ENCODE measurements at regions not wholly inside any gene's neighbourhood (a gene's known extent, or its start where the extent isn't known, plus 50 kb on each side); places are given as distances from the start of the nearest gene placed in this dataset.
A peak's percentile ranks its signal among the peaks of the same experiment; 100 is the strongest.

DNA sequence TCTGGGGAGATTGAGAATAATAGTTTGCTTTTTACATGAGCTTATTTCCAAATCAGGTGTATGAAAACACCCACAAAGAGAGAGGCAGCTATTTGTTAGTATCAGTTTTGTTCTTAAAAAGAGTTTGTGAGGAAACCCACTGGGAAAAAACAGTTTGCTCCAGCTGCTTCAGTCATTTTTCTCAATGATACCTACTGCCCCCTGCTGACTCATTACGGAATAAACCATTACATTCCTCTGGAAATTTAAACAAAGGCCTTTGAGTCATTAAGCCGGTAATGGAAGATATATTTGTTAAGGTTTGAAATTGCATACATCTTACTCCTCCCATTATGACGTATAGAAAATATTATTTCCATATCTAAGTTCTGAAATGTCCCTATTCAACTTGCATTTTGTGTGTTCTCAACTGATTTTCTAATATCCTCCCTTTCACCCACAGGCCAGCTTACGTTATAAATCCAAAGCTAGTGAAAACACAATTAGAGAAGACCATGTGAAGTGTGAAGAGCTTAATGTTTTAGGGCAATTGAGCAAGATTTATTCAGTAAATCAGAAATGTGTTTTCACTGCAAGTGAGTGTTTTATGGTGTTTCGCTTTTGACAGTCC, 761.6 kb downstream of the DSC3 start:
- no peaks in the 10 kb centered on the region for H3K79me2 ChIP-seq
- H3K27me3 ChIP-seq = no peaks in the 10 kb centered on the region
- TF ChIP-seq, protein P1, sequence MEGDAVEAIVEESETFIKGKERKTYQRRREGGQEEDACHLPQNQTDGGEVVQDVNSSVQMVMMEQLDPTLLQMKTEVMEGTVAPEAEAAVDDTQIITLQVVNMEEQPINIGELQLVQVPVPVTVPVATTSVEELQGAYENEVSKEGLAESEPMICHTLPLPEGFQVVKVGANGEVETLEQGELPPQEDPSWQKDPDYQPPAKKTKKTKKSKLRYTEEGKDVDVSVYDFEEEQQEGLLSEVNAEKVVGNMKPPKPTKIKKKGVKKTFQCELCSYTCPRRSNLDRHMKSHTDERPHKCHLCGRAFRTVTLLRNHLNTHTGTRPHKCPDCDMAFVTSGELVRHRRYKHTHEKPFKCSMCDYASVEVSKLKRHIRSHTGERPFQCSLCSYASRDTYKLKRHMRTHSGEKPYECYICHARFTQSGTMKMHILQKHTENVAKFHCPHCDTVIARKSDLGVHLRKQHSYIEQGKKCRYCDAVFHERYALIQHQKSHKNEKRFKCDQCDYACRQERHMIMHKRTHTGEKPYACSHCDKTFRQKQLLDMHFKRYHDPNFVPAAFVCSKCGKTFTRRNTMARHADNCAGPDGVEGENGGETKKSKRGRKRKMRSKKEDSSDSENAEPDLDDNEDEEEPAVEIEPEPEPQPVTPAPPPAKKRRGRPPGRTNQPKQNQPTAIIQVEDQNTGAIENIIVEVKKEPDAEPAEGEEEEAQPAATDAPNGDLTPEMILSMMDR (IDR thresholded peaks at IDR 0.05; ENCODE audit: poor library complexity) = peak; percentile 69
- TF ChIP-seq EZH2phosphoT487 (IDR thresholded peaks at IDR 0.05; ENCODE audit: low read depth, severe bottlenecking, unreplicated experiment) = no peak
- no peaks in the 10 kb centered on the region for H3K9me2 ChIP-seq (replicated peaks; ENCODE audit: insufficient read depth)
- no peak overlapping the region for H3K4me3 ChIP-seq
- no peak overlapping the region for H2AFZ ChIP-seq
- H4K20me1 ChIP-seq (ENCODE audit: insufficient read depth, poor library complexity, severe bottlenecking) = no peaks in the 10 kb centered on the region
- WGBS (ENCODE audit: low lambda C conversion rate, missing lambda C conversion rate) = 44% methylated on average over 5 of the region's 5 CpGs
- no peak overlapping the region for H3K27ac ChIP-seq
- no peaks in the 10 kb centered on the region for H3K9me3 ChIP-seq (ENCODE audit: low read depth)
- no peaks in the 10 kb centered on the region for H3K4me1 ChIP-seq (ENCODE audit: insufficient read depth)
- no peaks in the 10 kb centered on the region for H3K36me3 ChIP-seq (replicated peaks; ENCODE audit: insufficient read depth, low read depth)
- H3K4me2 ChIP-seq = no peak overlapping the region
- DNase-seq (ENCODE audit: low spot score) = peak; percentile 75

DNA sequence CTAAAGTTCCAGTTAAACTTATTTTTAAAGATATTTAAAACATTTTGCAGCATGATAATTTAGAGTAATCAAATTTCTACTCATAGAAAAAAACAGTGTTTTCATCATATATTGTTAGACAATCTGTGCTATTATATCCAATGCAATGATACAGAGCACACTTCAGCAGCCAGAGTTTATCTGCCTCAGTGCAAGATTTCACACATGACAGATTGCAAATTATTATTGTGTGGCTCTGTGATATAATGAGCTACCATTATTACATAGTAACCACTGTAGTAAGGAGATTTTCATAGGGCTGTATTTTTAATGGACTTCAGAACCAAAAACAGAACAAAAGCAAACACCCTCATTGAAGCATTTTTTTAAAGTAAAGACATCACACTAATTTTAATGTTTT, 762.4 kb downstream of the DSC3 start:
- Histone ChIP-seq H3K4me2 (no peak overlapping the region), H3K9me3 (ENCODE audit: low read depth) (no peaks in the 10 kb centered on the region), H3K79me2 (no peaks in the 10 kb centered on the region), H3K27ac (no peak overlapping the region), H3K9me2 (replicated peaks; ENCODE audit: insufficient read depth) (no peaks in the 10 kb centered on the region), H4K20me1 (ENCODE audit: insufficient read depth, poor library complexity, severe bottlenecking) (no peaks in the 10 kb centered on the region), H3K36me3 (replicated peaks; ENCODE audit: insufficient read depth, low read depth) (no peaks in the 10 kb centered on the region), H2AFZ (no peak overlapping the region), H3K27me3 (no peaks in the 10 kb centered on the region), H3K4me3 (no peak overlapping the region), H3K4me1 (ENCODE audit: insufficient read depth) (no peaks in the 10 kb centered on the region)
- DNase-seq (ENCODE audit: low spot score) = no peak
- TF ChIP-seq EZH2 (IDR thresholded peaks at IDR 0.05; ENCODE audit: borderline replicate concordance) = no peak
- TF ChIP-seq, protein P1 (IDR thresholded peaks at IDR 0.05; ENCODE audit: poor library complexity) = no peak
- TF ChIP-seq EZH2phosphoT487 (IDR thresholded peaks at IDR 0.05; ENCODE audit: low read depth, severe bottlenecking, unreplicated experiment) = no peak

DNA sequence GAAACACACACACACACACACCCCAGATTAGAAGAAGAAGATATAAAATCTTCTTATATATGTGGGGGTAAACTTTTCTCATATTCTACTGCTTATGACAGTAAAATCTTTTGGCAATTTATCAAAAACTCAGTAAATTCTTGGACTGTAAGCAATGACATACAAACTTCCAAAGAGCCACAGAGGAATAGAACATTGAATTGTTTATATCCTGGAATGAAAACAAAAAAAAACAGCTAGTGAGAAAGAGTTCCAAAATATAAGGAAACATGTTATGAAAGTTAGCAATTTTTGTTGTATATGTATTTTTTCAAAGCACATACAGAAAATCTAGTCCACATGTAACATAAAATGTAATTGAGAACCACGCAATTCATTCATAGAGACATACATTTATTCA, 764.9 kb downstream of the DSC3 start:
- Histone ChIP-seq H3K9me2 (replicated peaks; ENCODE audit: insufficient read depth) (no peaks in the 10 kb centered on the region), H3K36me3 (replicated peaks; ENCODE audit: insufficient read depth, low read depth) (no peaks in the 10 kb centered on the region), H3K27me3 (no peaks in the 10 kb centered on the region), H3K27ac (no peak overlapping the region), H3K4me2 (no peak overlapping the region), H3K4me3 (no peak overlapping the region), H3K79me2 (no peaks in the 10 kb centered on the region), H3K4me1 (ENCODE audit: insufficient read depth) (no peaks in the 10 kb centered on the region), H3K9me3 (ENCODE audit: low read depth) (no peaks in the 10 kb centered on the region), H4K20me1 (ENCODE audit: insufficient read depth, poor library complexity, severe bottlenecking) (no peaks in the 10 kb centered on the region), H2AFZ (no peak overlapping the region)
- WGBS (ENCODE audit: low lambda C conversion rate, missing lambda C conversion rate) = 79% methylated on average over 1 of the region's 1 CpG
- DNase-seq (ENCODE audit: low spot score) = no peak
- TF ChIP-seq EZH2 (IDR thresholded peaks at IDR 0.05; ENCODE audit: borderline replicate concordance) (no peak), EZH2phosphoT487 (IDR thresholded peaks at IDR 0.05; ENCODE audit: low read depth, severe bottlenecking, unreplicated experiment) (no peak)
- TF ChIP-seq, protein P1 (IDR thresholded peaks at IDR 0.05; ENCODE audit: poor library complexity) = no peak

DNA sequence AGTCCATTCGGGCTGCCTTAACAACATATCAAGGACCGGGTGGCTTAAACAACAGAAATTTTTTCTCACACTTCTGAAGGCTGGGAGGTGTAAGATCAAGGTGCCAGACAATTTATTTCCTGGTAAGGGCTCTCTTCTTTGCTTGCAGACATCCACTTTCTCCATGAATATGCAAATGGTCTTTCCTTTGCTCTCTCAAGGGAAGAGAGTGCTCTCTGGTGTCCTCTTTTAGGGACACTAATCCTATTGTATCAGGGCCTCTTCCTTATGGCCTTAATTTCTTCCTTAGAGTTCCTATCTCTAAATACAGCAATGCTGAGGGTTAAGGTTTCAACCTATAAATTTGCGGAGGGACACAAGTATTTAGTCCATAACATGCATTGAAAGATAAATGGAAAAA, 770.8 kb downstream of the DSC3 start:
- DNase-seq (ENCODE audit: low spot score) = no peak
- Histone ChIP-seq H3K27me3 (no peaks in the 10 kb centered on the region), H3K36me3 (replicated peaks; ENCODE audit: insufficient read depth, low read depth) (no peaks in the 10 kb centered on the region), H3K9me3 (ENCODE audit: low read depth) (no peaks in the 10 kb centered on the region), H3K4me3 (no peak overlapping the region), H3K9me2 (replicated peaks; ENCODE audit: insufficient read depth) (no peaks in the 10 kb centered on the region), H3K4me1 (ENCODE audit: insufficient read depth) (no peaks in the 10 kb centered on the region), H2AFZ (no peak overlapping the region), H4K20me1 (ENCODE audit: insufficient read depth, poor library complexity, severe bottlenecking) (no peaks in the 10 kb centered on the region), H3K27ac (no peak overlapping the region), H3K79me2 (no peaks in the 10 kb centered on the region), H3K4me2 (no peak overlapping the region)
- TF ChIP-seq EZH2 (IDR thresholded peaks at IDR 0.05; ENCODE audit: borderline replicate concordance) (no peak), EZH2phosphoT487 (IDR thresholded peaks at IDR 0.05; ENCODE audit: low read depth, severe bottlenecking, unreplicated experiment) (no peak)
- TF ChIP-seq, protein P1 (IDR thresholded peaks at IDR 0.05; ENCODE audit: poor library complexity) = no peak
- 67% methylated on average over 3 of the region's 3 CpGs for WGBS (ENCODE audit: low lambda C conversion rate, missing lambda C conversion rate)

Measured in hepatocyte (in vitro differentiated cells).